ENCODE measurements at regions not wholly inside any gene's neighbourhood (a gene's known extent, or its start where the extent isn't known, plus 50 kb on each side); places are given as distances from the start of the nearest gene placed in this dataset.
A peak's percentile ranks its signal among the peaks of the same experiment; 100 is the strongest.

GRCh38 chr3:105197863-105198262, 168.8 kb upstream of the ALCAM start:
- DNase-seq = no peak

- DNase-seq = no peak
Measured at GRCh38 chr3:105199217-105199616, 167.5 kb upstream of the ALCAM start.

DNA sequence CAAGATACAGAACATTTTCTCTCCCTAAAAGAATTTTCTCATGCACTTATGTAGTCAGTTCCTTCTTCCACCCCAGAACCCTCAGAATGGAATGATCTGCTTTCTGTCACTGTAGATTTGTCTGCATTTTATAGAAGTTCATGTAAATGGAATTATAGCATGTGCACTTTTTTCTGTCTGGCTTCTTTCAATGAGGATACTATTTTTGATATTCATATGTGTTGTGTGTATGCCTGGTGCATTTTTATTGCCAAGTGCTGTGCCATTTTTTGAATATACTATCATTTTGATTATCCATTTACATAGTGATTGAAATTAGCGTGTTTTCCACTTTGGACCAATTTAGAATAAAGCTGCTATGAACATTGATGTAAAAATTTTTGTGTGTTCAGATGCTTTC, 156.6 kb upstream of the ALCAM start:
- no peak for DNase-seq

DNA sequence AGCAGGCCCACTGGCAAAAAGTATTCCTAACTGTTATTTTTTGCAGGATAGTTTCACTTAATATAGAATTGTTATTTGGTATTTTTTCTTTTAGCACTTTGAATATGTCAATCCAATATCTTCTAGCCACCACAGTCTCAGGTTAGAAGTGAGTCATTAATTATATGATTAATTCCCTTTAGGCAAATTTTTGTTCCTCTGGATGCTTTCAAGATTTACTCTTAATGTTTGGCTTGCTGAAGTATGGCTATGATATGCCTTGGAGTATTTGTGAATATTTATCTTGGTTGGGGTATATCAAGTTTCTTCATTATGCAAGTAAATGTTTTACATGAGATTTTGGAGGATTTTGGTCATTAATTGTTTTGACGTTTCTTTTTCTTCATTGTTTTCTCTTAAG, 152.1 kb upstream of the ALCAM start:
- no peak for DNase-seq

DNA sequence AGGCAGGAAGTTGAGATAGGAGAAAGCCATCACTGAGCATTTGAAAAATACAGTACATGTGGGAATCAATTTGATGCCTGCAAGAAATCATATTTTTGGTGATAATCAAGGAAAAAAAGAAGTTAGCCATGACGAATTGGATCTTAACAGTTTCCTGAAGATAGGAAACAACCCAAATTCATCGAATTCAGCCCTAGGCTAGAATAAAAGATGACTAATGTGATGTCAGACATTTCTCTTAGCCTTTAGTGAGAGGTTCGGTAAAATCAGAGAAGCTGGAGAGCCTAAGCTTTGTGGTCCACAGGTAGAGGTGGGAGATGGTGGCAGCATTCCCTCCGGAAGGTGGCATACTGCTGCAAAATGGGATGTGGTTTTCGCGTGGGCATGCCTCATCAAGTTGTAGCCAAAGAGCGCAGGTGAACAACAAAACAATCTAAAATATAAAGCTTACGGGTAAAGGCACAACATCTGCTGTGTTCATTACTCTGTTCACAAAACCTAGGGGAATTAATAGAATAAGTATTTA, 144.1 kb upstream of the ALCAM start:
- no peak for DNase-seq

DNA sequence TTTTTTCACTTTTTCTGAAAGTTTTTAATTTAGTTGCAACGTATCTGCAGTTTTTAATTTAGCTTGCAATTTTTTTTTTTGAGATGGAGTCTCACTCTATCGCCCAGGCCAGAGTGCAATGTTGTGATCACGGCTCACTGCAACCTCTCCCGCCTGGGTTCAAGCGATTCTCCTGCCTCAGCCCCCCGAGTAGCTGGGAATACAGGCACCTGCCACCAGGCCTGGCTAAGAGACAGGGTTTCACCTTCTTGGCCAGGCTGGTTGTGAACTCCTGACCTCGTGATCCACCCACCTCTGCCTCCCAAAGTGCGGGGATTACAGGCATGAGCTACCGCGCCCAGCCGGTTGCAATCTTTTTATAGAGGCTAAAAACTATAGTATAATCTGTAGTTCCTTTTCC, 142.9 kb upstream of the ALCAM start:
- no peak for DNase-seq

DNA sequence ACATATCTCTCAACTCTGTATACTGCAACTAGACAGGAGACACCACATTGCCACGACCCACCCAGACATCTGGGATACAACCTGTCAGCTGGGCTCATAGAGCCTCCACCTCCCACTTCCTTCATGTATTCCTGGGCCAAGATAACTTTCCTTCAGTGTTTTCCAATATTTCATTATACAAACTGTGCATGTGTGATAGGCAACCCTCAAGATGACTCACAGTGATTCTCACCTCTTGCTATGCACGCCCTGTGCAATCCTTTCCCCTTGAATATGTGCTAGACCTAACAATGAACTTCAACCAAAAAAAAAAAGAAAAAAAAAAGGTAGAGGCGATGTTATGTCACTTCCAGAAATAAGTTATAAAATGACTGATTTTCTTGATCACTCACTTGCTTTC, 138.0 kb upstream of the ALCAM start:
- no peak for DNase-seq

- DNase-seq = no peak
Measured at GRCh38 chr3:105232553-105232952, 134.2 kb upstream of the ALCAM start.

DNA sequence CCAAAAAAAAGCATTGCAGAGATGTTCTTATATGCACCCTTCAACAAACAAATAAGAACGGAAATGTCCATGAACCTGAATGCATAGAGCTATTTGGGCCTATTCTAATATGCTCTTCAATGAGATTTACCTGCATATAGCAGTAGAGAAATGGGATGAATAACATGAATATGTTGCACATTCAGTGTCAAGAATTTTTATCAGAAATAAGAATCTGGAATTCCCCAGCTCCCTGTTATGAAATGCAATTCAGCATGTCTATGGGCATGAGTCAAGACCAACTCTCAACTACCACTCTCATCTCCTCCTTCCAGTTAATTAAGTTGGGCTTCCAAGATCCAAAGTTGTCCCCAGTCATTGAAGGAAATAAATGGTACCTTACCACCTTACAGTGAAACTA, 133.7 kb upstream of the ALCAM start:
- no peak for DNase-seq

DNA sequence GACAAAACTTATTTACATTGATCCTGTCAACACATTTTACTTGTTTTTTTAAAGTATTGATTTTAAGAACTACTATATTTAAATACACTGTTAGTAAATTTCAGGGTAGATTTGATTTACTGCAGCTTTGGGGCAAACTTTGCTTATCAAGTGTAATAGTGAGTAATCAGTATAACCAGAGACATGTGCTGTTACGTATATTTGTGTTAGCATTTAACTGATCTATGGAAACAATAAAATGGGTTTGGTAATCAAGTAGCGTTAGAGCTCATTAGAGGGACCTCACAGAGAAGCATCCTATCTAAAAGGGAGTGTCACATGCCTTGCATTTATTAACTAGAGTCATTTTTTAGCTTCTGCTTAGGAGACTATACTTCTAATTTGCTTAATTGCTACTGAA, 131.5 kb upstream of the ALCAM start:
- no peak for DNase-seq

DNA sequence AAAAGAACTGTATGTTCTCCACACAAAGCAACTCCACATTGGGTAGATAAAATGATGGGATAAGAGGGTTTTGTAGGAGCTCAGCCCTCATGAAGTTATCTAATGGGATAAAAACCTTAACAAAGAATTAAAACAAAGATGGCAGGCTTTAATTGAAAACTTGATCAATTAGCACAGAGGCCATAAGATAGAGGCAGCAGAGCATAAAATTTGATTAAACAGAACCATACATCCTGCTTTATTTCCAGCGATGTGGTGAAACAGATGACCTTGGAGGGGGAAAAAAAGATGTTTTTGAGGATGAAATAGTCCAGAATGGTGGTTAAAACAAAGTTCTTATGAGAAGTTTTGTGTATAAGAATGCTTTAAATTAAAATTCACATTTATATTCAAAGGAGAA, 130.9 kb upstream of the ALCAM start:
- DNase-seq = no peak

DNA sequence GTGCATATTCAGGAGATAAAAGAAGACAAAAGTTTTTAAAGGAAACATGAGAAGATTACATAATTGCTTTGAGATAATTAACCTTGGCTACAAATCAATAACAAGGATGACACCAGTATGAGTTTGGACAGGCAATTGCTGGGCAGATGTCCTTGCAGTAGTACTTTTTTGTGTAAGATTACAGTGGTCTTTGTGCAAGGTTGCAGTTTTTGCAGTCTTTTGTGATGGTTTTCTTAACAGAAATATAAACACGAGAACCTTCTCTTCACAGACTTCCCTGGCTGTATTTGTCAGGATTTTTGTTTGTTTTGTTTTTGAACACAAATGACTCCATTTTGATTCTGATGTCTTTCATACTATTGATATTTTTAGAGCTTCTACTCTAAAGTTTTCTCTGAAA, 128.3 kb upstream of the ALCAM start:
- DNase-seq = no peak

DNA sequence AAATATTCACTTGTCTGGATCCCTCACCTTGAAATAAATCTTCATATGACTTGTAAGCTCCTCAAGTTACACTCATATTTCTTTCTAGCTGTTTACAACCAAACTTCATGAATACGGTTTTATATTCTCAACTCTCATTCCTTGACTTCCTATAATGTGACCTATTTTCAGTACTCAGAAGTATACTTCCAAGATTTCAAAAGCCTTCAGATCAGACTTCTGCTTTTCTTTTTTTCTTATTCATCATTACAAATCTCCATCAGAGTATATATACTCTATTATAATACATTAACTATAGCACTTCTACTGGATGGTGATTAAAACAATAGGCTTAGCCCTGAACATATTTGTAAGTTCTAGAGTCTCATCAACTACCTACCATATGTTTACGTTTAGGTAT, 123.6 kb upstream of the ALCAM start:
- no peak for DNase-seq

- peak; percentile 90 for DNase-seq
Measured at GRCh38 chr3:105246536-105246935, 120.2 kb upstream of the ALCAM start.

GRCh38 chr3:105253225-105253624, 113.5 kb upstream of the ALCAM start:
- no peak for DNase-seq

DNA sequence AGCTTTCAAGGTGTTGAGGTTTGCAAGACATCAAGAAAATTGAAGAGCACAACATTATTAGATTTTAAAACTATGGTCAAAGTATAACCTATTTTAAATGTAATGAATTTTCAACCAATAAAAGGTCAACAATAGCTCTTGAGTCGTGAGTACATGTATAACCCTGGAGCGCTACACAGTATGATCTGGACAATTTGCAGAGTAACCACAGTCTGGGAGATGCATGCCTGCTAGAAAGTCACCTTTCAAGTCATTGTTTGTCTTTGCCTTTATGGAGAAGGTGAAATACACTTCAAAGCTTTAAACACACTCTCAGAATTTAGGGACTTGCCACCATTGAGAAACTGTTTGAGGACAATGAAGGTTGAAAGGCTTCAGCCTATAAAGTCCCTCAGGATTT, 112.6 kb upstream of the ALCAM start:
- no peak for DNase-seq

DNA sequence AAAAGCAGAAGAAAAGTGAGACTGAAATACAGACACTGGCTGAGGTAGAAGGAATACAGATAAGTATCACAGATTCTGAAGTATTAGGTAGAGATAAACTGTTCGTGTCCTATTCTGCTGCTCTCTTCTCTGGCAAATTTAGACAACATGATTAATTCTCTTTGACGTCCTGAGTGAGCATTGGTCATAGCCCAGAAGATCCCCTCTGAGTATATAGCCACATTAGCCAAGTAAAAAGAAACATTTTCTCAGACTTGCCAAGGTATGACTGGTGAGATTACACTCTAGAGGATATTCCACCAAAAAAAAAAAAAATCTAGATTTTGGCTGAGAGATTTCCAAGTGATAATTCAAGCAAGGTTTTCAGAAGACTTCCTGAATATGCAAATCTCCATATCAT, 111.4 kb upstream of the ALCAM start:
- DNase-seq = no peak

DNA sequence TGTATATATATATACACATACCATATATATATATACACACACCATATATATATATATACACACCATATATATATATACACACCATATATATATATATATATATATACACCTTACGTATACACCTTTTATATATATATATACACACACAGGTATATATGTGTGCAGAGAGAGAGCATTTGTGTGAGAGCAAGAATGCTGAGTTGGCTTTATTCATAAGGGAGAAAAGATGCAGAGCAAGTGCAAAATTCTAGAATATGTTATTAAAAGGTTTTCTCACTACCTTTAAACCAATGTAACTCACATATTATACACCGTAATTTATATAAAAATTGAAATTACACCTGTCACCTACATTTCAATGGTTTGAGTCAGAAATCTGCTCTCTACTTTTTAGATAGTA, 107.2 kb upstream of the ALCAM start:
- DNase-seq = no peak

- DNase-seq = no peak
Measured at GRCh38 chr3:105260385-105260784, 106.3 kb upstream of the ALCAM start.

DNA sequence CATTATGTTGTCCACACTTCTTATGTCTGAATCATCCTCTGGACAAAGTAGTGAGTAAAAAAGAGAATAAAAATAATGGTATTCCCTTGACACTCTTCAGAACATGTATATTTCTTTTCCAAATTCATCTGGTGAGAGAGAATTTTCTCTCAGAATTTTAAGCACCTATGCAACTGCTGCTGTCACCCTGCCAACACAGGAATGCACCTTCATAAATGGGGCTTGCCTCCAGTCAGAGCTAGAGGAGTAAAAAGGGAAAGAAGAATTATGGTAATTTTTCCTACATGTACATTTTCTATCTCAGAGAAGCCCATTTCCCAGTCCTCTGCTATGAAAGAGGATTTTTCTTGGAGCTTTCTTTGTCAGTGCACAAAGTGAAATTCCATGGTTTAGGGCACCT, 92.2 kb upstream of the ALCAM start:
- no peak for DNase-seq

- no peak for DNase-seq
Measured at GRCh38 chr3:105274958-105275357, 91.8 kb upstream of the ALCAM start.

- DNase-seq = no peak
Measured at GRCh38 chr3:105277656-105278055, 89.1 kb upstream of the ALCAM start.

- no peak for DNase-seq
Measured at GRCh38 chr3:105278688-105279087, 88.0 kb upstream of the ALCAM start.

DNA sequence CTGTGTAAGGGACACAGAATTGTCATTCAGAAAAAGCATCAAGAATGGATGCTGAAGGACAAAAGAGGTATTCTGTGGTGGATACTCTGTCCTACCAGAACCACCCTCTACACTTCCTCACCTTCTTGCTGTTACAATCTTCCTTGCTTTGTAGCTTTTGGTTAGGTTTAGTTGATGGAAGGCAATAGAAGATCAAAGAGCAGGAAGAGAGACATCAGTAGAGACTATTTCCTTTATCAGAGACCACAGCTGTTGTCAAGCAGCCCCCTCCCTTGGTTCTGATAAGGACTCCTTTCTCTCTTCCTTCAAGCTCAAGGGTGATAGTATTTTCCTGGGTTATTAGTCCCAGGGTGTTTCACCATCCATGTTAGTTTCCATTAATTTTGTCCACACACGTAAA, 84.7 kb upstream of the ALCAM start:
- no peak for DNase-seq

- DNase-seq = no peak
Measured at GRCh38 chr3:105284876-105285275, 81.8 kb upstream of the ALCAM start.

DNA sequence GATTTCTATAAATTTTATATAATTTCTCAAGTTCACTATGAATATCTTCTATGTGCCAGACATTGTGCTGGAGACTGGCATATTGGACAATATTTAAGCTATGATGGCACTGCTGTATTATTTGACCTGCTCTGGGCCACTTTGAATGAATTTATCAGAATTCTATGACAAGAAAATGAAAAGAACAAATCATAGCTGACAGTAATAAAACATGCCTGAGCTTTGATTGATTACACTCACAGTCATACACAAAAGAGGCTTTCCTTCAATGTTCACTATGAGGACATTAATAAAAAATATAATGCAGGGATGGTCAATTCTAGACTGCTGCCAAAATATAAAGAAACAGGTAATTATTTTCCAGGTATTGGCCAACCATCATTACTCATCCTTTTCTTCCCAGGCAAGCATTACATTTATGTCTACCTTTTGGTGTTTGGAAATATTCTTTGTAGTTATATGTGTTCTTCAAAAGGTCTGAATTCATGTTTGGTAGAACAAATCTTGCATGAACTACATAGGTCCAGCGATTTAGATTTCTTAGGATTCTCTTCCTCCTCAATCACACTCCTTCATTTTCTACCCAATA, 81.0 kb upstream of the ALCAM start:
- no peak for DNase-seq
